ENCODE measurements at regions not wholly inside any gene's neighbourhood (a gene's known extent, or its start where the extent isn't known, plus 50 kb on each side); places are given as distances from the start of the nearest gene placed in this dataset.

DNA sequence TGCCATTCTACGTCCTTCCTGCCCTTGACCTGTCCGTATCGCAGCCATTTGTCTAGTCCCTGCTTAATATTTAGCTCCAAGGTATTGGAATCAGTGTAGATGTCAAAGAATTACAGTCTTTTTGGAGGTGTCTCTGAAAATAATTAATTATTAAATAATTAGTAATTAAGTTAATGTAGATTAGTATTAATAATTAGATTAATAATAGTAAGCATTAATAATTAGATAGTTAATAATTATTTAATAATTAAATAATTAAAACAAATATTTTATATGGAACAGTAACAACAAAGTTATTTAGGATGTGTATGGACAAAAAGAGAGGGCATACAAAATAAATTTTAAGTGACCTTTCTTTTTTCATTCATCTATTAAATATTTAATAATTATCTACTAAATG, 639.6 kb downstream of the AACS start:
- no peak overlapping the region for H4K5ac ChIP-seq (ENCODE audit: insufficient read length, low read depth, low read length)
- H3K4me2 ChIP-seq (ENCODE audit: insufficient read depth in 1 of 2, low read depth in 2 of 2, low read length in 2 of 2), result no peak overlapping the region
- ChIA-PET CTCF (ENCODE audit: partially characterized antibody) (interaction anchor here (0.6 to 0.7 kb wide), 2 partner anchors 373 to 1238 kb away, joined by 3 read pairs; no protein-coding TSS in a partner anchor), POLR2A (ENCODE audit: partially characterized antibody) (no interaction called here)
- H3K4me3 ChIP-seq (ENCODE audit: extremely low read depth in 1 of 4, insufficient read depth in 2 of 4, low read depth in 3 of 4, low read length in 4 of 4), result no peak overlapping the region
- no peak overlapping the region for H3K18ac ChIP-seq (ENCODE audit: extremely low read depth, low read length)
- H2BK20ac ChIP-seq (ENCODE audit: low read length), result no peak overlapping the region
- 88% methylated on average over 3 of the region's 3 CpGs; no CpG with 5 or more reads in 1 of the 2 experiments for WGBS, 2 experiments (ENCODE audit: extremely low coverage in 1 of 2, insufficient coverage in 1 of 2, insufficient read length in 1 of 2, insufficient replicate concordance in 2 of 2, low coverage in 1 of 2, low lambda C conversion rate in 2 of 2, missing lambda C conversion rate in 1 of 2)
- no peaks in the 10 kb centered on the region for H3K4me1 ChIP-seq (replicated peaks in 1 of 4; ENCODE audit: control insufficient read depth in 3 of 4, insufficient read depth in 4 of 4, low read length in 3 of 4)
- FAIRE-seq (no peak), DNase-seq (ENCODE audit: low read depth in 1 of 2, low spot score in 2 of 2) (no peak)
- H4K8ac ChIP-seq (ENCODE audit: extremely low read depth, insufficient read depth, low read length), result no peak overlapping the region
- no peaks in the 10 kb centered on the region for H3K79me2 ChIP-seq (ENCODE audit: control insufficient read depth in 1 of 2, insufficient read depth in 2 of 2, low read length in 2 of 2)
- H3K27me3 ChIP-seq (replicated peaks in 1 of 4; ENCODE audit: control insufficient read depth in 3 of 4, extremely low read depth in 1 of 4, insufficient read depth in 3 of 4, low read length in 3 of 4), result no peaks in the 10 kb centered on the region; a peak in 1 of 7 replicates
- H3K9me3 ChIP-seq (ENCODE audit: insufficient read depth in 2 of 2, low read depth in 1 of 2, low read length in 1 of 2), result peaks cover 0 to 5% of the 10 kb centered on the region in 2 experiments; a peak in 1 of 4 replicates
- no peak overlapping the region for H4K91ac ChIP-seq (replicated peaks; ENCODE audit: insufficient read length, low read length)
- no peak overlapping the region for H2BK15ac ChIP-seq (ENCODE audit: low read length)
- H3K79me1 ChIP-seq (ENCODE audit: low read depth, low read length), result no peaks in the 10 kb centered on the region
- no peak overlapping the region for H3K56ac ChIP-seq (replicated peaks; ENCODE audit: insufficient read length, low read depth, low read length)
- no peak overlapping the region for H3K14ac ChIP-seq (ENCODE audit: insufficient read length)
- H3K4ac ChIP-seq (replicated peaks; ENCODE audit: insufficient read length, low read depth, low read length), result no peak overlapping the region
- H3K23me2 ChIP-seq (ENCODE audit: low read depth, low read length), result no peaks in the 10 kb centered on the region
- no peaks in the 10 kb centered on the region for H3K36me3 ChIP-seq (ENCODE audit: control insufficient read depth in 2 of 4, insufficient read depth in 4 of 4, low read length in 3 of 4)
- no peak overlapping the region for H2BK12ac ChIP-seq (ENCODE audit: low read depth, low read length)
- no peak overlapping the region for H3K23ac ChIP-seq (ENCODE audit: insufficient read length)
- H2AFZ ChIP-seq (ENCODE audit: low read length), result no peak overlapping the region
- H3K27ac ChIP-seq (ENCODE audit: low read depth, low read length), result no peak overlapping the region
- H4K20me1 ChIP-seq (replicated peaks in 1 of 2; ENCODE audit: control insufficient read depth in 1 of 2, insufficient read depth in 2 of 2, low read length in 2 of 2), result no peaks in the 10 kb centered on the region
- H2BK5ac ChIP-seq (ENCODE audit: low read depth, low read length), result no peak overlapping the region
- TF ChIP-seq MAFK (IDR thresholded peaks at IDR 0.05; ENCODE audit: low read depth, low read length) (no peak), BACH1 (IDR thresholded peaks at IDR 0.05; ENCODE audit: low read length) (no peak), CHD1 (IDR thresholded peaks at IDR 0.05; ENCODE audit: low read depth, low read length) (no peak), GABPA (IDR thresholded peaks at IDR 0.05; ENCODE audit: borderline replicate concordance, insufficient read depth, low read length) (no peak), CBX5 (IDR thresholded peaks at IDR 0.05; ENCODE audit: low read depth, low read length) (no peak), EZH2 (IDR thresholded peaks at IDR 0.05; ENCODE audit: low read depth, low read length, severe bottlenecking) (no peak), YY1 (IDR thresholded peaks at IDR 0.05; ENCODE audit: low read depth, low read length) (no peak)
- H2AK5ac ChIP-seq (ENCODE audit: low read depth, low read length), result no peak overlapping the region
- no peak overlapping the region for H2BK120ac ChIP-seq (replicated peaks; ENCODE audit: low read depth, low read length)
- no peak overlapping the region for H3K9ac ChIP-seq (replicated peaks in 1 of 4; ENCODE audit: extremely low read depth in 1 of 4, low read depth in 3 of 4, low read length in 3 of 4)
